ENCODE measurements at regions not wholly inside any gene's neighbourhood (a gene's known extent, or its start where the extent isn't known, plus 50 kb on each side); places are given as distances from the start of the nearest gene placed in this dataset.
"Not testable (repeated sequence)": the region's sequence is repeated elsewhere in the genome, so short reads cannot be mapped to it uniquely, and the experiment has no call there.

DNA sequence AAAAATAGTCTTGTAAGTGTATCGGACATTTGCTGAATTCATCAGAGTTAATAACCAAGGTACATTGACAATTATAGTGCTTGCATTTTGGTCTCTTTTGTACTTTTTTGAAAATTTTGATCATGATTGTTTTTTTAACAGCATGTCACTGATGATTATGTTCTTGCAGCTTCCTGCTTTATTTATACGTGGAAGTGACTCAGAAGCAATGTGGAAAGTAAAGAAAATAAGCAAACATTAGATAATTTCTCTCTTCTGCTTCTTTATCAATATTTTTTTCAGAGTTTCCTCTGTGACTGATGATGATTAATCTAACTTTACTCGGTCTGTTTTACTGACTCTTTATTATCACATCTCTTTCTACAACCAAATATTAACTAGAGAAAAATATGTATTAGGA, 1351.9 kb downstream of the REEP3 start:
- Histone ChIP-seq H3K4me1 (no peaks in the 10 kb centered on the region), H3K27me3 (no peaks in the 10 kb centered on the region), H3K4me3 (no peak overlapping the region), H3K36me3 (no peaks in the 10 kb centered on the region), H3K27ac (no peak overlapping the region), H3K9me3 (no peaks in the 10 kb centered on the region)
- TF ChIP-seq POLR2AphosphoS5 (IDR thresholded peaks at IDR 0.05) (no peak), CTCF (IDR thresholded peaks at IDR 0.05) (no peak), EP300 (IDR thresholded peaks at IDR 0.05) (no peak), POLR2A (IDR thresholded peaks at IDR 0.05) (no peak)
- intact Hi-C loops (cut with DNase I) = no loop called here
- 46 to 56% methylated on average over 3 of the region's 3 CpGs for WGBS, 2 donors
- DNase-seq = no peak

DNA sequence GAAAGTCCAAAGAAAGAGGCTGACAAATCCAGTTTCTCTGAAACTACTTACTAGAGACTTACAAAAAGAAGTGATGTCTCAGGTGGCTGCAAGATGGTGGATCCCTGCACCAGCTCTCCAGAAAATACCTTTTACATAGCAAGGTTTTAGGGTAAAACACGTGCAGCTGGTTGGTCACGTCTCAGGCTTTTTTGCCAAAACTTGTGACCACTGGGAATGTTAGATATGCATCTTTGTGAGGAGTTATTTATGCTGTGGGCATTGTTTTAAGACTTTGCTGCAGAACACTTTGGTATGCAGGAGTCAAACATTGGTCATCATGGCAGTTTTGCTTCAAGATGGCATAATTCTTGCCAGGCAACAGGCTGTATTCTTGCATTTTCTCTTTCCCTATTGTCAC, 1352.8 kb downstream of the REEP3 start:
- intact Hi-C loops (cut with DNase I) = no loop called here
- DNase-seq = no peak
- H3K36me3 ChIP-seq = no peaks in the 10 kb centered on the region
- H3K27ac ChIP-seq = no peak overlapping the region
- no peak overlapping the region for H3K4me3 ChIP-seq
- WGBS, 2 donors = 85 to 89% methylated on average over 2 of the region's 2 CpGs
- H3K9me3 ChIP-seq = no peaks in the 10 kb centered on the region
- no peaks in the 10 kb centered on the region for H3K4me1 ChIP-seq
- TF ChIP-seq POLR2AphosphoS5 (IDR thresholded peaks at IDR 0.05) (no peak), POLR2A (IDR thresholded peaks at IDR 0.05) (no peak), CTCF (IDR thresholded peaks at IDR 0.05) (no peak), EP300 (IDR thresholded peaks at IDR 0.05) (no peak)
- no peaks in the 10 kb centered on the region for H3K27me3 ChIP-seq

GRCh38 chr10:64880546-64880945, 1359.3 kb downstream of the REEP3 start:
- no peak overlapping the region for H3K27ac ChIP-seq
- H3K36me3 ChIP-seq = no peaks in the 10 kb centered on the region
- H3K4me1 ChIP-seq = no peaks in the 10 kb centered on the region
- intact Hi-C loops (cut with DNase I) = no loop called here
- WGBS, 2 donors = 86 to 87% methylated on average over 3 of the region's 3 CpGs
- no peaks in the 10 kb centered on the region for H3K27me3 ChIP-seq
- TF ChIP-seq EP300 (IDR thresholded peaks at IDR 0.05) (no peak), POLR2A (IDR thresholded peaks at IDR 0.05) (no peak), CTCF (IDR thresholded peaks at IDR 0.05) (no peak), POLR2AphosphoS5 (IDR thresholded peaks at IDR 0.05) (no peak)
- no peak for DNase-seq
- H3K4me3 ChIP-seq = no peak overlapping the region
- no peaks in the 10 kb centered on the region for H3K9me3 ChIP-seq

DNA sequence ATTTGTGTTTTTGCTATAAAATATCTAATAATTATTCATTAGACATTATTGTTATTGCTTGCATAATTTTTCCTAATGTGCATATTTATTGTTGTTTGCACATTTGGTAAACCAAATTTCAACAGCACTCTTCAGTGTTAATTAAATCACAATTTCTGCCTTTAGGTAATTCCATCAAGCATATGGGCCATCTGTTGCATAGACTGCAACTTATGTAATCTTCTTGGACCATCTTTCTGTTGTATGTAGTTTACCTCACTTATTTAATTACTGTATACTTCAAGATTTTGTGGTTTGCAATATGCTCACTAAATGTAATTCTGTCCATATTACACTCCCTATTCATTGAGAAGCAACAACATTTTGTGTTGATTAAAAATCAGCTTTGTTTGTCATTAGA, 1360.1 kb downstream of the REEP3 start:
- DNase-seq = no peak
- H3K27me3 ChIP-seq = no peaks in the 10 kb centered on the region
- intact Hi-C loops (cut with DNase I) = no loop called here
- H3K9me3 ChIP-seq = peaks cover 0 to 2% (median 0%) of the 10 kb centered on the region in 4 donors
- TF ChIP-seq EP300 (IDR thresholded peaks at IDR 0.05) (no peak), POLR2AphosphoS5 (IDR thresholded peaks at IDR 0.05) (no peak), CTCF (IDR thresholded peaks at IDR 0.05) (no peak), POLR2A (IDR thresholded peaks at IDR 0.05) (no peak)
- no peak overlapping the region for H3K27ac ChIP-seq
- H3K36me3 ChIP-seq = no peaks in the 10 kb centered on the region
- H3K4me1 ChIP-seq = no peaks in the 10 kb centered on the region
- no peak overlapping the region for H3K4me3 ChIP-seq

DNA sequence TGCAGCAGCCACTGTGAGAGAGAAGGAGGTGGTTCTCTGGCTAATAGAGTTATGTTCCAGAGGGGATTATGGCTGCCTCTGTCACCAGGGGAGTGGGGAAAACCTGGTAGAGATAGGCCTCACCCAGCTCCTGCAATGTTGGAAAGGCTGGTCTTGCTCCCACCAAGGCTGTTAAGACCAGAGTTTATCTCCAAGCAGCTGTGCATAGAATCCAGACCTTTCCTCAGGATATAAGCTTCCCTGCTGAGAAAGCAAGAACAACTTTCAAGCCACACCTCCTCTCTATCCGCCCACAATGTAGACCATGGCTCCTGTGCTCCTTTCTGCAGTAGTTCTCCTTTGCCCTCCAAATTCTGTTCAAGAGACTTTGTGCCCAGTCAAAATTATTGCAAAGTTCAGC, 1375.4 kb downstream of the REEP3 start:
- DNase-seq = no peak

GRCh38 chr10:64906311-64906710, 1385.1 kb downstream of the REEP3 start:
- DNase-seq; H3K4me3 ChIP-seq; H3K4me1 ChIP-seq; H3K9me3 ChIP-seq; H3K27me3 ChIP-seq; intact Hi-C loops (cut with DNase I); H3K27ac ChIP-seq; H3K36me3 ChIP-seq: not testable (repeated sequence)
- WGBS, 2 donors = 17 to 29% methylated on average over 2 of the region's 2 CpGs

More for the DNA sequence above, 1375.4 kb downstream of the REEP3 start:
- Histone ChIP-seq H3K27me3 (no peaks in the 10 kb centered on the region), H3K9me3 (no peaks in the 10 kb centered on the region), H3K4me1 (no peaks in the 10 kb centered on the region), H3K36me3 (no peaks in the 10 kb centered on the region), H3K4me3 (no peak overlapping the region), H3K27ac (no peak overlapping the region)
- 96 to 98% methylated on average over 1 of the region's 1 CpG for WGBS, 2 donors
- TF ChIP-seq POLR2A (IDR thresholded peaks at IDR 0.05) (no peak), POLR2AphosphoS5 (IDR thresholded peaks at IDR 0.05) (no peak), EP300 (IDR thresholded peaks at IDR 0.05) (no peak), CTCF (IDR thresholded peaks at IDR 0.05) (no peak)
- intact Hi-C loops (cut with DNase I) = no loop called here

DNA sequence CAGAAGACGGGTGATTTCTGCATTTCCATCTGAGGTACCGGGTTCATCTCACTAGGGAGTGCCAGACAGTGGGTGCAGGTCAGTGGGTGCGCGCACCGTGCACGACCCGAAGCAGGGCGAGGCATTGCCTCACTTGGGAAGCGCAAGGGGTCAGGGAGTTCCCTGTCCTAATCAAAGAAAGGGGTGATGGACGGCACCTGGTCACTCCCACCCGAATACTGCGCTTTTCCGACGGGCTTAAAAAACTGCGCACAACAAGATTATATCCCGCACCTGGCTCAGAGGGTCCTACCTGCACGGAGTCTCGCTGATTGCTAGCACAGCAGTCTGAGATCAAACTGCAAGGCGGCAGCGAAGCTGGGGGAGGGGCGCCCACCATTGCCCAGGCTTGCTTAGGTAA, 1403.1 kb downstream of the REEP3 start:
- 66 to 80% methylated on average over 21 of the region's 21 CpGs for WGBS, 2 donors
- H3K27ac ChIP-seq; intact Hi-C loops (cut with DNase I); H3K27me3 ChIP-seq; DNase-seq; H3K4me3 ChIP-seq; H3K36me3 ChIP-seq; H3K4me1 ChIP-seq; H3K9me3 ChIP-seq: not testable (repeated sequence)
